HT-29 (cell line): ENCODE measurements at regions not wholly inside any gene's neighbourhood (a gene's known extent, or its start where the extent isn't known, plus 50 kb on each side); places are given as distances from the start of the nearest gene placed in this dataset.

Experiments used
- DNase-seq: peaks from one replicate; pipeline ENCODE4 v3.0.0-alpha.2; 2015; ENCODE audit warnings: low spot score

- no peak for DNase-seq
Measured at GRCh38 chr13:50101590-50101989, 86.3 kb downstream of the KCNRG start.

- no peak for DNase-seq
Measured at GRCh38 chr13:50104493-50104892, 89.2 kb downstream of the KCNRG start.

GRCh38 chr13:50106559-50106958 lies 91.3 kb downstream of the KCNRG start:
- no peak for DNase-seq

DNA sequence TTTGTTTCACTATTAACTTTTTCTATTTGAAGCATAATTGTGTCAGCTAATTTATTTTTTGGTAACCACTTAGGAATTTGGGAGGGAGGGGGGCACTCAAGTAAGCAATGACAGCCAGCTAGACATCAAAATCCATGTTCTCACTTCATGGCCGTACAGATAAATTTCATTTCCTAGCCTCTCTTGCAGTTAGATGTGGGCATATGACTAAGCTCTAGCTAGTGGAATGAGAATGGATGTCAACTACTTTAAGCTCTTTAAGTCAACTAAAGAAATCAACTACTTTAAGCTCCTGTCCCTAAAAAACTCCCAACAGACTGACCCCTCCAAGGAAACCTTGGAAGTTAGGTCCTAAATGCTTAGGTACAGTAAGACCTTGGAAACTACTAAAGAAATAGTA lies 92.0 kb downstream of the KCNRG start:
- no peak for DNase-seq

GRCh38 chr13:50114961-50115360 lies 99.7 kb downstream of the KCNRG start:
- DNase-seq, result no peak

DNA sequence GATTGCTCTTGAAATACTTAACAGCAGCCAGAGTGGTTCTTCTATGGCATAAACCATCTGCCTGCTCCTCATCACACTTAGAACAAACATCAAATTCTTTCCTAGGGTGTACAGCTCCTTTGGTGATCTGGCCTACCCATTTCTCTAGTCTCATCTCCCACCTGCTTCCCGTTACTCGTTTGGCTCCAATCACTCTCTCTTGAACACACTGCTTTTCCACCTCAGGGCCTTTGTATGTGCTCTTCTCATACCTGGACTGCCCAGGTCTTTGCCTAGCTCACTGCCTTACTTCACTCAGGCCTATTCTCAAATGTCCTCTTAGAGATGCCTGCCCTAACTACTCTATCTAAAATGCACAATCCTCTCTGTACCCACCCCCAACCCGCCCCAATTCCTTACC lies 100.5 kb downstream of the KCNRG start:
- DNase-seq, result no peak

DNA sequence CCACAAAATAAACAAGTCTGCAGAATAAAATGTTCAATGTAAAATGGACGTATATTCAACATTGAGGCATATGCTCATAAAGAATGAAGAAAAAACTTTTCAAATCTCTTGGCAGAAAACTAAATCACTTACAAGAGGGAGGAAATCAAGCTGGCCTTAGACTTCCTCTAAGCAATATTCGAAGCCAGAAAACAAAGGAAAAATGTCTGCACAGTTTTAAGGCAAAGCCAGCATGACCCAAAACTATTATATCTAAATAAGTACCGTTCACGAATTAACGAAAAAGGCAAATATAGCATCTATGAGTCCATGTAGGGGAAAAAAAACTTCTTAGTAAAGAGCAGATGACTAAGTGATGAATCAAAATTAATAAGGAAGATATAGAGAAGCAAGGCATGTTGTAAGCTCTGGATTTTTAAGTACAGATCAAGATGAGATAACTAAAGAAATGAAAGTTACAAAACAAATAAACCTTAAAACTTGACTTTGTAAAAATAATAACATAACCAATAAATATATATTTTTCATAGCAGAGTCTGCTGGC lies 101.3 kb downstream of the KCNRG start:
- DNase-seq, result no peak

DNA sequence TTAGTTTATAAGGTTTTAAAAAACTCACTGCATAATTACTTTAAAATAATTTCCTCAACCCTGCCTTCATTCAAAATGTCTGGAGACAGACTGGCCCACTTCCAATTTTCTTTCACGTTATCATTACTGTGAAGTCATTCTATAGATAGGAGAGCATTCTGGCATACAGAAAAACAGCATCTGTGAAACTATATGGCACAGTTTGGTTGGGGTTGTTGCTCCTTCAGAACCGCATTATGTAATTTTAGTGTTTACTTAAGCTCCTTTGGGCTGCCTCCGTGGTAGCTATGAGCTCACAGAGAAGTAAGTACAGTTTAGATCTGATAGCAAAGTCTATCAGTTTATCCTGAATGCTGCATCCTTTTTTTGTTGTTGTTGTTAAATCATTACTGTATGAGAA lies 104.3 kb downstream of the KCNRG start:
- DNase-seq, result no peak

DNA sequence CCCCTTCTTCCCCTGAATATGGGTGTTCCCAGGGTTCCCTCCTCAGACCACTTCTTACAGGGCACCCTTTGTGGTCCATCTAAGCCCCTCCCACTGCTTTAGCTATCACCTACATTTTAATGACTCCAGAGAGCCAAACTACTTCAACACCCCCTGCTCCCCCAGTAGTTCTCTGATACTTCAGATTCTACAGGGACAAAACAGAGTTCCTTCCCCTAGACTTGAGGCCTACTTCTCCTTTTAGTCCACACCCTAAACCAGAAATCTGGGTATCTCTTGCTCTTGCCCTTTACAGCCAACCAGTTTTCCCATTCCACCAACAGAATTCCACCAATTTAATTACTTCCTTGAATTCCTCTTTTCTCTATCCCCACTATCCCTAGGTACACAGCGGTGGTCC lies 107.2 kb downstream of the KCNRG start:
- no peak for DNase-seq

- no peak for DNase-seq
Measured at GRCh38 chr13:50123002-50123401, 107.8 kb downstream of the KCNRG start.

GRCh38 chr13:50123515-50123861 lies 108.2 kb downstream of the KCNRG start:
- no peak for DNase-seq

DNA sequence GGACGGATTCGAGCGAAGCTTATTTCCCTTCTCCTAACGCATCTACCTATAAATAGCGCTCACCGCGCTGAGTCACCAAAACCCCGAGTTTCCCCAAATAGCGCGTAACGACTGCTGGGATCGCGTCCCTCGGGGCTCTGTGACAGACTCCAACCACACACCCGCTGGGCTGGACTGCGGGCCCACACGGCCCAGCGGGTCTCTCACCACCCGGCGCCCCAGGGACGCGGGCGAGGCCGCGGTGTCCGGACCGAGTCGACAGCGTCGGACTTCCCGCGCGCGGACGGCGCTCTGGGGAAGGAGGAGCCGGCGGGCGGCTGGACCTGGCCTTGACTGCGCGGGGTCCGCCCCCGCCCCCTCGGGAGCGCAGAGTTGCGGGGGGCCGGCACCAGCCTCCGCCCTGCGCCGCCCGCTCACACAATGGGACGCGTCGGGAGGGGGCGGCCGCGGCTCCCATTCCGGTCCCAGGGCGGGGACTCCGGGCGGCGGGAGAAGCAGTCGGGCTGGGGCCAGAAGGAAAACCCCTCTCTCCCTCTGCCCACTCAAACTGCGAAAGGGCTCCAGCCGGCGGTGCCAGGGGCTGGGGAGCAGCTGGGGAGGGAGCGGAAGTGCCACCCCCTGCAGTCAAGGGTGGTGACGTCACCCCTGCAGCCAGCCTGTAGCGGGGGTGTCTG lies 108.8 kb downstream of the KCNRG start:
- peak; percentile 93 for DNase-seq

- peak; percentile 58 for DNase-seq
Measured at GRCh38 chr13:50124536-50125303, 109.5 kb downstream of the KCNRG start.

DNA sequence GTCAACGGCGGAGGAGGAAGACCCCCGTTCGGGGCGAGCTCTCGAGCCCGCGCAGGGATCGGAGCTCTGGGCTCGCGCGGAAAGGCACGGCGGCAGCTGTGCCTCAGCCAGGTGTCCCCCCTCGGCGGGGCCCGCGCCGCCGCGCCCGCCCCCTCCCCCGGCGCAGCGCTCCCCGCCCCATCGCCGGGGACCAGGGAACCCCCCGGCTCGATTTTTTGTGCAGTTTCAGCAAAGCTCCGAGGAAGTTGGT lies 110.0 kb downstream of the KCNRG start:
- DNase-seq, result no peak

- peak; percentile 92 for DNase-seq
Measured at GRCh38 chr13:50125554-50126262, 110.5 kb downstream of the KCNRG start.

- DNase-seq, result peak; percentile 69
Measured at GRCh38 chr13:50126263-50126992, 111.2 kb downstream of the KCNRG start.

DNA sequence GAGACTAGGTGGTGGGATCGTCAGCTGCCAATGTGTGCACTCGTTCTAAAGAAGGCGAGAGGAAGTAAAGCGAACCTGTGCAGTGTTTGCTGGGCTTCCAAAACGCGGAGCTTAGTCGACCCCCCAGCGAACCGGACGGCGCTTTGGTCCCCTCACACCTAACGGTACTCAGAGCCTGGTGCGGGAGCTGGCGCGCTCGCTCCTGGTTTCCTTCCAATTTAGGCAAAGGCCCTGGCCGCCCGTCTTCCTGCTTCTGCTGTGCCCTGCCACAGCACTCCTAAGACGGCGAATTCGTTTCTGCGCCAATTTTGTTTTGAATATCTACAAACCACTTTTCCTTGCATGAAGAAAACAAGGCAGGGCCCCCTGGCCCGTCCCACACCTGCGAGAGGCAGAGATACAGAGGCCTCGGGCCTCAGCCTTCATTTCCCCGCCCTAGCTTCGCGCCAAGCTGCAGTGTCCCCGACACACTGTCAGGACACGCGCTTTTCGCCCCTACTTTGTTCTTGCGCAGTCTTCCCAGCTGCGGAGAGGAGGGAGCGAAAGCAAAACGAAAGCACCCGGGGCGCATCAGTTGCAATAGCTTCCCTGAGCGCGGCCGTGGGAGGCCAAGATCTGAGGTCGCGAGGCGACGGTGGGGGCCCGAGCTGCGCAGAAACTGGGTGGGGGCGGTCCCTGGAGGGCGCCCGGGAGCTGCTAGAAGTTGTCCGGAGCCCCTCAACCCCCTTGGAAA lies 111.9 kb downstream of the KCNRG start:
- no peak for DNase-seq

GRCh38 chr13:50127726-50128291 lies 112.6 kb downstream of the KCNRG start:
- no peak for DNase-seq

DNA sequence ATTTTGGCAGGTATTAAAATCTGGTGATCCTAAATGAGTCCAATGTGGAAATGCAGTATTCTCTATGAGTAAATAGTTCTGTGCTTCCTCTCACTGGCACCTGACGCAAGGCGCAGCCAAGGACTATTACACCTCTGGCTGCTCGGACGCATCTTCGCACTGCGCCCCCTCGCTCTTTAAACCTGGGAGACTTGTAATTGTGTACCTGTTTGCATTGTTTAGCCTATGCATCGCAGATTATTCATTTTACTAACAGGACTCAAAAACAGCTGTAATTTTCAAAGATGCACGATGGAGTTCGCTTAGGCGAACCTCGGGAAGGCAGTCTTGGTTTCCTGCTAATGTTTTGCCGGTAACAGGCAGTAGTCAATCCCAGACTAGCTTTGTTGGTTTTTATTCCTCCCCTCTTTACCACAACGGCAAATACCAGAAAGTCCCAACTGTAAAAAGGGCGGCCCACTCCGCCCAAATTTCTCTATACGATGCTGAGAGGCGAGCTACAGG lies 113.2 kb downstream of the KCNRG start:
- no peak for DNase-seq

DNA sequence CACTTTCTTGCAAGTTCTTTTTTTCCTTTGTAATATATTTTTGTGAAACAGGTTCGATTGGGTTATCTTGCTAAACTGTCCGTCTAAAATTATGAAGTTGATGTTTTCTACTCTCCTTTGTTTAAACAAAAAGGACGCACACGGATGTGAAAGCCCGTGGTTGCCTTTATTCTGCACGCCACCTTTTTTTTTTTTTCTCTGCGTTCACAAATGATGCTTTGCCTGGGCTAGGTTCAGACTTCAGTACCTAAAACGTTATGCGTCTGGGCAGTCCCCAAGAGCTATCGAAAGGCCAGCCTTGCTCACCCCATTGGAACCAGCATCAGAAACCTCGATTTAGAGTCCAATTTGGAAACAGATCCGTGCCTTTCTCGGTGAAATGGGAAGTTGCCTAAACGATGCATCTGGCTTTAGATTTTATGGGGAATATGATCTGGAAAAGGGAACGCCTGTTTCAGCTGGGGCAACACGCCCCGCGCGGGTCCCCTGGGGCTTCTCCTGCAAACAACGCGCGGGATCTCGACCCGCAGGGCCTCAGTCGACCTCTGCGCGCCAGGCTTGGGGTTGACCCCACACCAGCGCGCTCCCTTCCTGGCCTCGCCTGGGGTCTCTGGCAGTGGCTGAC lies 113.9 kb downstream of the KCNRG start:
- no peak for DNase-seq
